Medulla oblongata (tissue), 1 donor: ENCODE measurements at regions not wholly inside any gene's neighbourhood (a gene's known extent, or its start where the extent isn't known, plus 50 kb on each side); places are given as distances from the start of the nearest gene placed in this dataset.
"Not testable (repeated sequence)": the region's sequence is repeated elsewhere in the genome, so short reads cannot be mapped to it uniquely, and the experiment has no call there.

Source experiments
- DNase-seq: peaks from one replicate; pipeline ENCODE4 v3.0.0-alpha.2; 2015; ENCODE audit errors: extremely low spot score

DNA sequence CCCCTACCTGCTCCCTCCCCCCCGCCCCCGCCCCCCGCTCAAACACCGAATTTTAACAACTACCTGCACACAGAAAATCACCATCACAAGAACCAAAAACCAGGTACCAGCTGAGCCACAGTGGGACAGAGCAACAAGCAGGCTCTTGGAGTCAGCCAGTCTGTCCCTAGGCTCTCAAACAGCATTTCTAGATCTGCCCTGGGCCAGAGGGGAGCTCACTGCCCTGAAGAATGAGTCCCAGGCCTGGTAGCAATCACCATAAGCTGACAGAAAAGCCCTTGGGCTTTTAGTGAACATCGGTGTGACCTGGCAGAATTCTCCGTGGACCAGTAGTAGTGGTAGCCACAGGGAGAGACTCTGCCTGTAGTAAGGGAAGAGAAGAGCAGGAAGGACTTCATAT lies 58.3 kb downstream of the C11orf87 start:
- no peak for DNase-seq

DNA sequence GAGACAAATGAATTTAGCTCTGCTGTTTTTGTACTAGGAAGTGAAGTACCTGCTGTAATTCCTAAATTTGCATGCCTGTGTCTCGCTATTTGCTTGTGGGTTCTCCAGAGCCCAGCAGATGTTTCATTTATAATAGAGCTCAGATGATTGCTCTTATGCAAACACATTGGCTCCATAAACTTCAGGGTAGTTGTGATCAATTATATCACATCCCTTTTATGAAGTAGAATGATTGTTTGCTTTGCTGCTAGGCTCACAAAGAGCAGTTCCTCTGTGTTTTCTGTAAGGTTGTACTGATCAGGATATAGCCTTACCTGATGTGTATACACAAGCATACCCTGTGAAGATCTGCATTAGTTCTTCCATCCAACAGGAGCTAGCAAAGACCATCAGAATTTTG lies 64.1 kb downstream of the C11orf87 start:
- DNase-seq = no peak

DNA sequence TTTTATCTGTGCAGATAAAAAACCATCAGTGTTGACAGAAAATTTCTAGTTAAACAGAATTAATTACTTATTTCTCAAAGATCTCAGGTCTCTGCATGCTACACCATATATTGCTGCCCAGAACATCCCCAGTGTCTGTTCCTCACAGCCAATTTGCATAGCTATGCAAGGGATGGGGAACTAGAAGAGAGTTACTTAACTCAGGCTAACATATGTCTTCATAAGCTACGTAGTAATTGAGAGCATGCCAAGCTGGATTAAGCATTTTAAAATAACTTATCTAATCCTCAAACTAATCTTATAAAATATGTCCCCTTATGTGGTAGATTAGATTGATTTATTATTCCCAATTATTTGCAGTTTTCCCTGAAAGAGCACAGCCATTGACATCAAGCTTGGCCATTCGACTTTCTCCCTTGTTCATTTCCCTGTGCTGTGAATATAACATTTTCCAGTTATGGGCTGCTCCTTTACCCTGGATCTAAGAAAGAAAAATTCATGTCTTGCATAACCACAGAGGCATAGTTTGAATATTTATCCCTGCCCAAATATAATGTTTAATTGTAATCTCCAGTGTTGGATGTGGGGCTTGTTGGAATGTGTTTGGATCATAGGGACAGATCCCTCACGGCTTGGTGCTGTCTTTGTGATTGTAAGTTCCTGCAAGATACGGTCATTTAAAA lies 69.1 kb downstream of the C11orf87 start:
- no peak for DNase-seq

DNA sequence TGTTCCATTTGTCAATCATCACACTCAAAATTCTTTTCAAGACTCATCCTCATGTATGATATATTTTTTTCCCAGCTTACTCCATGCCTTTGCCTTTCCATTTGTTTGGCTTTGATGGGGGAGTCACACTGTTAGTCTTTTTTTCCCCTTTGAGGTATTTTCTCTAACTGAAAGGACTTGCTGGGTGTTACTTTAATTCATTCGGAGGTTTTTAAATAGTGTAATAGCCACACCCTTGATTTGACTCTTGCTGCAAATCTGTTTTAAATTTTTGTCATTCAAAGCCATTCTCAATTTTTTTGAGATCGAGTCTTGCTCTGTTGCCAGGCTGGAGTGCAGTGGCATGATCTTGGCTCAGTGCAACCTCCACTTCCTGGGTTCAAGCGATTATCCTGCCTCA lies 84.1 kb downstream of the C11orf87 start:
- DNase-seq = no peak

DNA sequence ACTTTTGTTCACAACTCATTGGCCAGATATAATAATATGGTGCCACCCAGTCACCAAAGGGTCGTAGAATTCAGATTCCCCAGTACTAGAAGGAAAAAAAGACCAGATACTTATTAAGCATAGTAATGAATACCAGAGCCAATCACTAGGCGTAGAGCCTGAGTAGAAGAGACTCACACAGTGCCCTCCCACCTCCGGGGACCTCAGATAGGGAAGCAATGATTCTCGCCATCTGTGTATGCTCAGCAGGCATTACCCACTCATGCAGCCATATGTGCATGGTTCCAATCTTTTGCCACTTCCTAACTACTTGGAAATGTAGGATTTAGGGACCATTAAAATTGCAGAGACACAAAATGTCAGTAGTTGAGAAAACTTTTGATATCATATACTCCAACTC lies 85.3 kb downstream of the C11orf87 start:
- DNase-seq = no peak

DNA sequence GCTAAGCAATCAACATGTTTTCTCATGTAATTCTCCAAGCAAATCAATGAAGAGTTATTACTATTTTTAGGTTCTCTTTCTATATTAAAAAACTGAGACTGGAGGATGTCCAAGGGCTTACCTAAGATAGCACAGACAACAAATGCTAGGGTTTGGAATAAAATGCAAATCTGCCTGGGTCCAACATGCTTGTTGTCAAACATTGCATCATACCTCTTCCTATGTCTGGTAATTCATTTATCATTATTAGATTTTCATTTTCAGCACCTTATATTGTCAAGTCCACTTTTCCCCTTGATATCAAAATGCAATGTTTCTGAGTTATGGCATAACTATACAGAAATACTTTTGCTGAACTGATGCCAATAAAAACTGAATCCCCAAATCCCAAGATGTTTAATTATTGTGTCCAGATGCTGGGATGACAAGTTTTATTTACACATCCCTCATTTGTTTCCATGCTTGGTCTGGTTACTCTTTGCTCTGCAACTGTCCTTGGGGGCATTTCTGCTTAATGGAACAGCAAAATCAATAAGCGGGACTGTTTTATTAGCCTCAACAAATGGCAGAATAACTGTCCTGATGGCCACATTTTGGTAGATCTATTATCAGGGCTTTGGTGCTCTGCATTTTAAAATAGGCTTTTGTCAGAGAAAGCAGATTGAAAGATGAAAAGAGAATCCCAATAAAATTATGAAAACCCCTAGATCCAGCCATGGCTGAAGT lies 86.0 kb downstream of the C11orf87 start:
- no peak for DNase-seq

DNA sequence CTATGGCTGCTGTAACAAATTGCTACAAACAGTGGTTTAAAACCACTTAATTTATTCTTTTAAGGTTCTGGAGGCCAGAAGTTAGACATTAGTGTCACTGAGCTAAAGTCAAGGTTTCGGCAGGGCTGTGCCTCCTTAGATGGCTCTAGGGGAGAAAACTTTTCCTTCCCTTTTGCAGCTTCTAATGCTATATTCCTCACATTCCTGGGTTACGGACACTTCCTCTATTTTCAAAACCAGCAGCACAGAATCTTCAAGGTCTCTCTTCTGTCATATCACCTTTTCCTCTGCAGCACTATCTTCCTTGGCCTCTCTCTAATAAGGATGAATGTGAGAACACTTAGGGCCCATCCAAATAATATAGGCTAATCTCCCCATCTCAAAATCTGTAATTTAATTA lies 87.0 kb downstream of the C11orf87 start:
- DNase-seq = no peak

DNA sequence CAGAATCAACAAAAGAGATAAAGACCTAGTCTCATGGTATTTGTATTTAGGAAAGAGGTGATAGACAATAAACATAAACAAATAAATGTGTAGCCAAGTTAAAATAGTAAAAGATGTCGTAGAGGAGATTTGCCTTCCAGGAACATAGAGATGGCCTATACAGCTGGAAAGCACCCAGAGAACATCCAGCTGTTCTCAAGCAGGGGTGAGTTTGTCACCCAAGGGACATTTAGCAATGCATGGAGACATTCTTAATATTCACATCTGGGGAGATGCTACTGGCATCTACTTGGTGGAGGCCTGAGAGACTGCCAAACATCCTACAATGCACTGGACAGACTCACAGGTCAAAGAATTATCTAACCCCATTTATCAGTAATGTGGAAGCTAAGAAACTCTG lies 88.3 kb downstream of the C11orf87 start:
- no peak for DNase-seq

DNA sequence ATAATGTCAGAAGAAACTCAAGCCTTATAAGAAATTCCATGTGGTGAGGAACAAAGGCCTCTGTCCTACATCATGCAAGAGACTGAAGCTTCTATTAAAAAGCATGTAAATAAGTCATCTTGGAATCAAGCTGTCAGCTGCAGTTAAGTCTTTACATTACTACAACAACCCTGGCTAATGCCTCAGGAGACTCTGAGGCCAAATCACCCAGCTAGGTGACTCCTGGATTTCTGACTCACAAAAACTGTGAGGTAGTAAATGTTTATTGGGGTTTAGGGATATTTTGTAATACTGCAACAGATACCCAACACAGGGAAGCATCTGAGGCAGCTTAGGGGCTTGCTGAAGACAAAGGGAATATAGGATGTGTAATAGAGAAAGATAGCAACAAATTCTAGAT lies 89.6 kb downstream of the C11orf87 start:
- no peak for DNase-seq

DNA sequence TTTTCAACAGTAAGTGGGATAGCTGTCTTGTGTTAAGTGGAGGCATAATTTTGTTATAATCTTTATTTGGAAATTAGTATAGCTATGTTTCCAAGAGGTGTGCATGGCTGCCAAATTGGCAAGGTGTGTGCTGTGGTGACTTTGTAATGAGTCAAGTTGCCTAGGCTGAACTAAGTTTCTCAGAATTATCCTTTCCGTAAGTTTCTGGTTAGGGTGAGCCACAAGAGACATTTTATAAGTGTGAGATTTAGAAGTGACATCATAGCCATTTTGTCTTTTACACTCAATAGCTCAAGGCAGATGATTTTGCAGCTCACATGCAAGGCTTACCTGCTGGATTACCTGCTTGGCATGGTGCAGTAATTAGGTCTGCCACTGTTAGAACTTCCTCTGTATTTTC lies 90.3 kb downstream of the C11orf87 start:
- no peak for DNase-seq

DNA sequence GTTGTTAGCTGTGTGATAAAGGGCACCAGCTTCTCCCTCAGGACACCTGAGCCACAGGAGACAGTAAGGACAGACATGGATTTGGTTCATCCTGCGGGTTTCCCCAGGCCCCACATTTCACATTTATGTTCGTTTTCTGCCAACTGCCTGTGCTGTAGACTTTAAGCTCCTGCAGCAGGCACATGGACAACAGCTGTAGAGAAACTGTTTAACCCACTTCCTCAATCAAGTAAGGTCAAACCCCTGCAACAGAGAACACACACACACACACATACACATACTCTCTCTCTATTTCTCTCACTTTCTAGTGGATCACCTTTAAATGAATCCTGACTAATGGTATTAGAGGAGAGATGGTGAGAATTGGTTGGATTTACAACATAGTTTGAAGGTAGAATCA lies 90.7 kb downstream of the C11orf87 start:
- no peak for DNase-seq

DNA sequence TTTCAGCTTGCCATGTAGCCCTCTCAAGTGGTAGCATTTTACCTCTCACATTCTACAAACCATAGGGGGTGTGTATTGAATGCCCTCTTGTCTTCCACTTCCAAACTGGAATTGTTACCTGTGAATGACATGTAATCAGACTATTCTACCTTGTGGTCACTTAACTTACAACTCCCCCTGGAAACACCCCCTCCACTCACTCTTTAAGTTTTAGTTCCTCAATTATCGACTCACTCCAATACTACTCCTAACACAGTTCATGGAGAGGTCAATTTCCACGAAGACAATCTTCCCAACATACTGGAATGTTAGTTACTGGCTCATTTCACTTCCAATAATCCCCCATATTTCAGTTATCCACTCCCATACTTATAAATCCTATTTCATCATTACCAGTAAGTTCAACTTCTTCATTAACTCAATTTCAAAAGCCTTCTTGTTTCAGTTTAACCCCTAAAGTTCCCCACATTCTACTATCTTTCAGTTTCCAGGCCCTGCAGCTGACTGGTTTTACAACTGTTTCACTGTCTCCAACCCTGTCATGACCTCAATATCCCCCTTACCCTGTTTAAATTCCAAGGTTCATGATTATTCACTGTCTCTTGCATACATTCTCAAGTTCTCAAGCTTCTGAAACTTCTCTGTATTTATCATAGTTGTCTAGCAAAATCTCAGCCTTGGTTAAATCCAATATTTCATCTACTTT lies 92.5 kb downstream of the C11orf87 start:
- DNase-seq = no peak

DNA sequence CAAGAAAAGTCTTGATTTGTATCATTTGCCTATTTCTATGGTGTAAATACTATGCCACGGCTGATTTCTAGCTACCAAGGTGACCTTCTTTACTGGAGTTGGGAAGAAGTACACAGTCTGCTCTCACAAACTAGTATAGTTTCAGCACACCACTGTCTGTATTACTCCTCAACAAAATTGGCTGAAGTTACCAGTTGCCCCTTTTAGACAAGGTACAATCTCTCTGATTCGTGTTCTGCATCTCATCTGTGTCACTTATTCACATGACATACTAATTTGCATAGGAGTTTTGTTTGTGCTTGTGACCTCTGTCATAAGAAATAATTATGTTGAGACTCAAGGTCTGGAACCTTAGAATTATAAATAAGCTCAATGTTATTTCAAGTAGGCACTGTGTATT lies 97.3 kb downstream of the C11orf87 start:
- DNase-seq = no peak

DNA sequence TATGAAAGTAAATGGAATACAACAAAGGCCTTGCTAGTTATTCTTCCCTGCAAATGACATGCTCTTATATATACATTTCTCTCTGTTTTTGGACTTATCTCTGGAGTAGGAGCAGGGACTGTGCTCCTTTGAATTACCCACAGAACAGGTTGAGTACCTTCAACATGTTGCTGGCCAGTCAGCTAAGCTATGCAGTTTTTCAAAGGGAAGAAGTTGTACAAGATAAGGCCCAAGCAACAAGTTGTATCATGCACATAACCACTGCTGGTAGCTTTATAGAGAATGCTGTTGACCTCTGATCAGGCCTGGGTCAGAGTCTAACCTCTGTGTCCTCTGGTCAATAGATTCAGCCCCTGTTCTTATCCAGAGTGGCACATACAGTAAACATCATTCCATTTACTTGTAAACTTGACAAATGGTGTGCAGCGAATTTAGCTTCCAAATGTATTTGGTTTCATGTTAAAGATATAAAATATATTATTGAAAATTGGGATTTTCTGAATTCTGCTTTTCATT lies 99.6 kb downstream of the C11orf87 start:
- DNase-seq = no peak

DNA sequence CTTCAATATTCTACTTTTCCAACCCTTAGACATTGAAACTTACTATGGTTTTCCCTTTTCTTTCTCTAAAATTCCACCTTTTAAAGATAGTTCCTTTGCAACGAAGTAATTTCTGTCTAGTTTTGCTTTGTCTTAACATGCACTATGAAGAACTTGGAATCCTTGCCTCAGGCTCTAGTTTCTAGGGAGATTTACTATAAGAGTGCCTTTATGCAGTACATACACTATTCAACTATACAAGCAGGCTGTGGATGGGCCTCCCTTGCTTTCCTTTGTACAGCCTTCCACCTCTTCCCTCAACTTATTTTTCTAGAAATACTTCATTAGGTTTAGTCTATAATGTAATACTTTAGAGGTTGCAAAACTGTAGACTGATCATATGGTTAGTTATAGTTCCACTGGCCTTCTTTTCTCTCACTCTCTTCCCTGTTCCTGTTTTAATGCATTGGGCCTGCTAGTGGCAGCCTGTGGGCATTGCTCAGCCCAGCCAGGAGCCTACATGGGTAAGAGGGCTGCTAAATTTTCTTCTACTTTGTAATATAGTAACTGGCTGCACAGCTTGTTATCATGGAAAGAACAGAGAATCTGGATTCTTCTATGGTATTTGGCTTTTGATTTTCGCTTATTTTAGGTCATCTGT lies 100.2 kb downstream of the C11orf87 start:
- DNase-seq = no peak

DNA sequence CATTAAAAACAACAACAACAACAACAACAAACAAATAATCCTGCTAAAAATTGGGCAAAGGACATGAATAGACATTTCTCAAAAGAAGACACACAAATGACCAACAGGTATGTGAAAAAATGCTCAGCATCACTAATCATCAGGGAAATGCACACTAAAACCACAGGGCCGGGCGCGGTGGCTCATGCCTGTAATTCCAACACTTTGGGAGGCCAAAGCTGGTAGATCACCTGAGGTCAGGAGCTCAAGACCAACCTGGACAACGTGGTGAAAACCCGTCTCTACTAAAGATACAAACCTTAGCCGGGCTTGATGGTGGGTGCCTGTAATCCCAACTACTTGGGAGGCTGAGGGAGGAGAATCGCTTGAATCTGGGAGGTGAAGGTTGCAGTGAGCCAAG lies 103.6 kb downstream of the C11orf87 start:
- not testable (repeated sequence) for DNase-seq

DNA sequence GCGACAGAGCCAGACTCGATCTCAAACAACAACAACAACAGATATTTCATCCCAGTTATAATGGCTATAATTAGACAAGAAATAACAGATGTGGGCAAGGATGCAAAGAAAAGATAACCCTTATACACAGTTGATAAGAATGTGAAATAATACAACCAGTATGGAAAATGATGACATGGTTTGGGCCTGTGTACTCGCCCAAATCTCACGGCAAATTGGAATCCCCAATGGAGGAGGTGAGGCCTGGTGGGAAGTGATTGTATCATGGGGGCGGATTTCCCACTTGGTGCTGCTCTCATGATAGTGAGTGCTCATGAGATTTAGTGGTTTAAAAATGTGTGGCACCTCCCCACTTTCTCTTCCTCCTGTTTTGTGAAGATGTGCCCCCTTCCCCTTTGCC lies 104.1 kb downstream of the C11orf87 start:
- no peak for DNase-seq

DNA sequence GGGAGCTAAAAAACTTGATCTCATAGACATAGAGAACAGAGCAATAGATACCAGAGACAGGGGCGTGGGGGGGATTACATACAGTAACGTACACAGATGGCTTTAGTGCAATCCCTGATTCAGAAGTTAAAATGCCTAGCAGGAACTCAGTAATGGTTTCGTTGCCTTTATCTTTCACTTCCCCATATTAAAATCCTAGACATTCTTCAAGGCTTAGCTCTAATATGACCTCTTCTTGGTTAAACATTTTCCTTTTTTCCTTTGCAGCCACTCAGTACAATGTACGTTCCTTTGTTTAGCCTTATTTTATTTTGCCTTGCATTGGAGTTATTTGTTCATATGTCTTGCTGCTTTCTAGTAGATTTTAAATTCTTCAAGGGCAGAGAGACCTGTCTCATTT lies 104.9 kb downstream of the C11orf87 start:
- DNase-seq = no peak

DNA sequence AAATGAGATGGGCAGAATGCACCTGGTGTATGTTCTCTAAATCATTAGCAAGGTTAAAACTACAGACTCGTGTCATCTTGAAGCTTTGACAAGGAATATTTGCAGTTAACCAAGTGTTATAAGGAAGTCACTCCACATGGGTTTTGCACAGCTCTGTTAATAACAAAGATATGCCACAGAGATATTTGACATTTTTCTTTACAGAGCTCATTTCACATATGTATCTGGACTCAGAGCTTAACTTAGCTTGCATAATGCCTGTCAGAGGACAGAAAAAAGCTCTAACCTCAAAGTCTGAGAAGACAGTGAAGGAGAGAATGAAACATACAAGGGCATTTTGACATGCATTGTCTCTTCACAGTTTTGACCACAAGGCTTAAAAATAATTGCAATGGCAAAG lies 105.5 kb downstream of the C11orf87 start:
- no peak for DNase-seq

DNA sequence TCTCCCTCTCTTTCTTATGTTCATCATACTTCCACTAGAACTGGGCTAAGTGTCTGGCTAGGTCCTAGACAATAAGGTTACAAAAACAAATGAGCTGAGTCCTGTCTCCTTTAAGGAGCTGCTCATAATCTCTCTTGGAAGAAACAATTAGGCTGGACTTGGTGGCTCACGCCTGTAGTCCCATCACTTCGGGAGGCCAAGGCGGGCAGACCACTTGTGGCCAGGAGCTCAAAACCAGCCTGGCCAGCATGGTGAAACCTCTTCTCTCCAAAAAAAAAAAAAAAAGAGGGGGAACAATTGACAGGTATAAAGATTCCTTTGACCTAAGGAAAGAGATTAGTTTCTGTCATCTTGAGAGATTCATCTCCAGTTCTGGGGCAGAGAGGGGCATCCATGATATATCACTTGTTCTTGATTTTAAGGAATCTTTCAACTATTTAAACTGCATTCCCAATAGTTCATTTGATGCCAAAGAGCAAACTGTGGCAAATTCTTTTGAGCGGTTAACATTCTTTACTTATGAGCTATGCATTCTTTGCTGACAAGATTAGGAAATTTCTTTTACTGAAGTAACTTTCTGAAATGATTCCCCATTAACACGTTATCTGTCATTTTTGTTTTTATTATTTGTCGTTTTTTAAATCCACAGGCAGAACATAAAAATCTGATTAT lies 125.5 kb downstream of the C11orf87 start:
- DNase-seq = no peak

DNA sequence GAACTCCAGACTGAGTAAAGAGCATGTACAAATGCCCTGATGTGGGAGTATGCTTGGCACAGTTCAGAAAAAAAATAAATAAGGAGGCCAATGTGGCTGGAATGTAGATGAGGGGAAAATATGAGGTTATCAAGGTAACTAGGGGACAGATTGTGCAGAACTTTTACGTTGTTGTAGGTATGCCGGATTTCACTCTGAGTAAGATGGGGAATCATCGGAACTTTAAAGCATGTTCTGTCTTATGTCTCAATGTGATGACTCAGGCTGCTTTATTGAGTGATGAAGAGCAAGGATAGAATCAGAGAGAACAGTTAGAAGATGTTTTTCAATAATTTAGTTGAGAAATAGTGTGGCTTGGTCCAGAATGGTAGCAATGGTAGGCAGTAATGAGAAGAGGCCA lies 130.4 kb downstream of the C11orf87 start:
- DNase-seq = no peak

DNA sequence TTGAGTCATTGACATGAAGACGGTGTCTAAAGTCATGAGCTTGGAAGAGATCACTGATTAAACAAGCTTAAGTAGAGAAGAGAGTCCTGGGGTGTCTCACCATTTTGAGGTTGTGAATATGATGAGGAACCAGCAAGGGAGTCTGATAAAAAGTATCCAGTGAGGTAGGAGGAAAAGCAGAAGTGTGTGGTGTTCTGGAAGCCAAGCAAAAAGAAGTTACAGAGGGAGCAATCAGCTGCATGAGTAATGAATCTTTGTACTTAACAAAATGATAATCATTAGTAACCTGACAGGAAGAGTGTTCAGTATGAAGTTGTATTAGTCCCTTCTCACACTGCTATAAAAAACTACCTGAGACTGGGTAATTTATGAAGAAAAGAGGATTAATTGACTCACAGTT lies 131.3 kb downstream of the C11orf87 start:
- DNase-seq = no peak
